HepG2 (cell line): ENCODE measurements at regions not wholly inside any gene's neighbourhood (a gene's known extent, or its start where the extent isn't known, plus 50 kb on each side); places are given as distances from the start of the nearest gene placed in this dataset.

Experiments
- ATAC-seq: fragments of 200-7000 bp; cut with Tn5 transposase; 3 replicates; pipeline ENCODE4 v1.9.1; 2020; ENCODE audit warnings: mild to moderate bottlenecking, moderate library complexity
- BruUV-seq: library from RNA; stranded (reverse); fragments of 400-500 nt; replicated peaks from 2 replicates; lab custom pipeline; 2021; lab: Mats Ljungman, UMichigan
- CTCF ChIA-PET: fragments of 300-600 bp; formaldehyde crosslinking; extraction: SDS; loops from one replicate; lab custom pipeline; 2021; ENCODE audit warnings: low total read pairs, inconsistent platforms, low intra/inter-chr PET ratio; lab: Yijun Ruan, JAX
- POLR2A ChIA-PET: fragments of 350-600 bp; sonication (Branson Sonifier 250); formaldehyde crosslinking; loops from one replicate; lab custom pipeline; 2020; ENCODE audit warnings: antibody characterized with exemption, inconsistent platforms; lab: Yijun Ruan, JAX
- DNase-seq: peaks from one replicate; pipeline ENCODE4 v3.0.0-alpha.2; 2015; ENCODE audit warnings: low spot score
- FAIRE-seq: peaks from 3 replicates; lab custom pipeline; 2011; peaks lifted over from hg19 to GRCh38; lab: Jason Lieb, UNC
- H2AFZ ChIP-seq: one replicate; pipeline ENCODE4 v1.6.1; 2011; ENCODE audit warnings: low read length, inconsistent platforms
- H3K27ac ChIP-seq: fragments of 300-600 bp; 3 replicates; pipeline ENCODE4 v1.8.0; 2011; ENCODE audit warnings: mixed run types, mild to moderate bottlenecking, mixed read lengths, low read length, inconsistent platforms; ENCODE audit not compliant: insufficient read depth; ENCODE audit errors: extremely low read length
- H3K27me3 ChIP-seq, 2 experiments: fragments of 200-600 bp in 1 of 2; 2 replicates in 1 of 2; 3 replicates in 1 of 2; pipeline versions ENCODE4 v1.6.0 to v1.8.0; 2011; ENCODE audit warnings: low read length in 2 of 2, mild to moderate bottlenecking in 2 of 2, moderate library complexity in 2 of 2, inconsistent platforms in 1 of 2; ENCODE audit not compliant: insufficient read depth in 2 of 2, control insufficient read depth in 1 of 2
- H3K36me3 ChIP-seq, 2 experiments: fragments of 200-600 bp in 1 of 2; replicated peaks in 1 of 2; 2 replicates in 1 of 2; 3 replicates in 1 of 2; pipeline versions ENCODE4 v1.5.1 to v1.8.0; 2011; ENCODE audit warnings: low read length in 2 of 2, inconsistent platforms in 1 of 2; ENCODE audit not compliant: insufficient read depth in 2 of 2, control insufficient read depth in 1 of 2
- H3K4me1 ChIP-seq: 2 replicates; pipeline ENCODE4 v1.5.1; 2012; ENCODE audit warnings: low read length, inconsistent platforms; ENCODE audit not compliant: insufficient read depth
- H3K4me2 ChIP-seq: 2 replicates; pipeline ENCODE4 v1.6.0; 2011; ENCODE audit warnings: low read depth, low read length, inconsistent platforms
- H3K4me3 ChIP-seq, 3 experiments: fragments of 200-600 bp in 1 of 3; sonication (generic), shearing (Covaris generic) in 1 of 3; replicated peaks in 1 of 3; 2 replicates each; pipeline ENCODE4 v1.5.1; 2011 to 2016; ENCODE audit warnings: low read length in 3 of 3, inconsistent platforms in 2 of 3, low read depth in 2 of 3, mild to moderate bottlenecking in 2 of 3, control low read depth in 1 of 3, mixed read lengths in 1 of 3; ENCODE audit not compliant: insufficient read depth in 1 of 3
- H3K79me2 ChIP-seq: one replicate; pipeline ENCODE4 v1.6.1; 2011; ENCODE audit warnings: low read length, inconsistent platforms; ENCODE audit not compliant: insufficient read depth
- H3K9ac ChIP-seq: 2 replicates; pipeline ENCODE4 v1.6.0; 2011; ENCODE audit warnings: mild to moderate bottlenecking, low read depth, low read length, inconsistent platforms; ENCODE audit not compliant: insufficient read depth
- H3K9me3 ChIP-seq: 2 replicates; pipeline ENCODE4 v1.5.1; 2012; ENCODE audit warnings: mild to moderate bottlenecking, low read length
- H4K20me1 ChIP-seq: 2 replicates; pipeline ENCODE4 v1.6.0; 2011; ENCODE audit warnings: inconsistent platforms, mild to moderate bottlenecking, low read length, moderate library complexity; ENCODE audit not compliant: insufficient read depth
- HDAC1 ChIP-seq: sonication (generic); formaldehyde crosslinking; IDR thresholded peaks from 2 replicates; pipeline ENCODE4 v1.5.1; 2020; ENCODE audit warnings: mild to moderate bottlenecking, missing genetic modification reagents
- KDM1A ChIP-seq: IDR thresholded peaks from 2 replicates; pipeline ENCODE4 v1.6.1; 2016; ENCODE audit warnings: missing compliant biosample characterization
- POLR2G ChIP-seq: fragments of 200-400 bp; formaldehyde crosslinking; IDR thresholded peaks from 2 replicates; pipeline ENCODE4 v1.6.1; 2018; ENCODE audit warnings: mild to moderate bottlenecking, low read depth, low read length, moderate library complexity
- RBM22 ChIP-seq: fragments of 200-400 bp; formaldehyde crosslinking; optimal IDR thresholded peaks from 2 replicates; pipeline ENCODE3; 2017; ENCODE audit warnings: mild to moderate bottlenecking, low read length, moderate library complexity
- SOX13 ChIP-seq, 3 experiments: fragments of 450-650 bp in 1 of 3; sonication (generic) in 1 of 3; formaldehyde crosslinking in 1 of 3; IDR thresholded peaks in 2 of 3; conservative IDR thresholded peaks in 1 of 3; 2 replicates each; pipeline versions ENCODE4 v1.5.0 to v1.6.1; 2016 to 2020; ENCODE audit warnings: antibody characterized with exemption in 1 of 3, mild to moderate bottlenecking in 1 of 3, missing compliant biosample characterization in 1 of 3, missing genetic modification reagents in 1 of 3, moderate library complexity in 1 of 3
- STAG1 ChIP-seq: sonication (generic); formaldehyde crosslinking; IDR thresholded peaks from 2 replicates; pipeline ENCODE4 v1.4.0; 2020; ENCODE audit warnings: missing genetic modification reagents
- TFDP1 ChIP-seq: IDR thresholded peaks from 2 replicates; pipeline ENCODE4 v1.6.1; 2016; ENCODE audit warnings: missing compliant biosample characterization, missing genetic modification reagents, borderline replicate concordance
- THAP8 ChIP-seq: sonication (generic); formaldehyde crosslinking; IDR thresholded peaks from 2 replicates; pipeline ENCODE4 v1.5.1; 2020; ENCODE audit warnings: missing genetic modification reagents, mild to moderate bottlenecking, borderline replicate concordance
- TMF1 ChIP-seq: sonication (generic); formaldehyde crosslinking; IDR thresholded peaks from 2 replicates; pipeline ENCODE4 v1.8.1; 2022; ENCODE audit warnings: low read depth, missing genetic modification reagents
- TRIM24 ChIP-seq: sonication (generic); formaldehyde crosslinking; IDR thresholded peaks from 2 replicates; pipeline ENCODE4 v1.8.0; 2022; ENCODE audit warnings: mild to moderate bottlenecking, missing genetic modification reagents
- ZNF138 ChIP-seq: sonication (generic); formaldehyde crosslinking; IDR thresholded peaks from 2 replicates; pipeline ENCODE4 v1.5.0; 2020; ENCODE audit warnings: mild to moderate bottlenecking, low read depth, missing genetic modification reagents
- ZNF180 ChIP-seq: sonication (generic); formaldehyde crosslinking; IDR thresholded peaks from 2 replicates; pipeline ENCODE4 v1.4.0; 2020; ENCODE audit warnings: low read depth, missing genetic modification reagents, borderline replicate concordance
- ZNF20 ChIP-seq: sonication (generic); formaldehyde crosslinking; IDR thresholded peaks from 2 replicates; pipeline ENCODE4 v1.4.0; 2020; ENCODE audit warnings: mild to moderate bottlenecking, moderate library complexity, missing genetic modification reagents
- ZNF292 ChIP-seq: sonication (generic); formaldehyde crosslinking; IDR thresholded peaks from 2 replicates; pipeline ENCODE4 v1.8.1; 2022; ENCODE audit warnings: mild to moderate bottlenecking, low read depth, missing genetic modification reagents, borderline replicate concordance
- ZNF564 ChIP-seq: sonication (generic); formaldehyde crosslinking; IDR thresholded peaks from 2 replicates; pipeline ENCODE4 v1.8.1; 2023; ENCODE audit warnings: mild to moderate bottlenecking, missing genetic modification reagents
- ZNF713 ChIP-seq: sonication (generic); formaldehyde crosslinking; IDR thresholded peaks from 2 replicates; pipeline ENCODE4 v1.4.0; 2020; ENCODE audit warnings: mild to moderate bottlenecking, missing genetic modification reagents
- ZNF781 ChIP-seq: sonication (generic); formaldehyde crosslinking; IDR thresholded peaks from 2 replicates; pipeline ENCODE4 v1.5.1; 2020; ENCODE audit warnings: borderline replicate concordance, mild to moderate bottlenecking, missing genetic modification reagents; ENCODE audit errors: not compliant biosample characterization
- WGBS: methylation state at CpG from one replicate; pipeline ENCODE4 v1.1.6; 2017; ENCODE audit warnings: low lambda C conversion rate; 5-methylcytosine and 5-hydroxymethylcytosine counted together
- in situ Hi-C: cut with HindIII; loops from 2 replicates; pipeline ENCODE4 v1.10.0; 2017; ENCODE audit warnings: low pct_unique_long_range_greater_than_20kb; ENCODE audit not compliant: extremely low pct_ligation_motif_present
- intact Hi-C: fragments of 100-400 bp; cut with micrococcal nuclease; formaldehyde crosslinking; loops from one replicate; pipeline ENCODE4 v1.10.0; 2022; ENCODE audit not compliant: unreplicated experiment

- CTCF ChIA-PET: no interaction called here
- no peaks in the 10 kb centered on the region for H3K27me3 ChIP-seq
- DNase-seq: no peak
- H2AFZ ChIP-seq: no peak overlapping the region
- POLR2A ChIA-PET: no interaction called here
- no peaks in the 10 kb centered on the region for H3K4me1 ChIP-seq
- intact Hi-C loops (no loop called here), in situ Hi-C loops (loop anchor here (25.0 kb wide), 1 partner anchor 279 kb away; no protein-coding TSS in a partner anchor)
- H3K27ac ChIP-seq: no peak overlapping the region
- ATAC-seq: no peak
- no peak for TF ChIP-seq KDM1A (CRISPR knock-in tag)
- TF ChIP-seq POLR2G: no peak
- TF ChIP-seq TRIM24 (CRISPR knock-in tag): no peak
- TF ChIP-seq TFDP1 (CRISPR knock-in tag): no peak
- H3K9me3 ChIP-seq: no peaks in the 10 kb centered on the region
- WGBS: 3% methylated on average over 5 of the region's 9 CpGs
- no peak overlapping the region for H3K4me3 ChIP-seq
- H3K9ac ChIP-seq: no peak overlapping the region
- no peaks in the 10 kb centered on the region for H4K20me1 ChIP-seq
- H3K4me2 ChIP-seq: no peak overlapping the region
- FAIRE-seq: no peak
- no TSS peak for BruUV-seq
- H3K79me2 ChIP-seq: no peaks in the 10 kb centered on the region
- no peaks in the 10 kb centered on the region for H3K36me3 ChIP-seq
These were observed 172.7 kb upstream of the SMIM30 start for GRCh38 chr7:113291058-113291457.

DNA sequence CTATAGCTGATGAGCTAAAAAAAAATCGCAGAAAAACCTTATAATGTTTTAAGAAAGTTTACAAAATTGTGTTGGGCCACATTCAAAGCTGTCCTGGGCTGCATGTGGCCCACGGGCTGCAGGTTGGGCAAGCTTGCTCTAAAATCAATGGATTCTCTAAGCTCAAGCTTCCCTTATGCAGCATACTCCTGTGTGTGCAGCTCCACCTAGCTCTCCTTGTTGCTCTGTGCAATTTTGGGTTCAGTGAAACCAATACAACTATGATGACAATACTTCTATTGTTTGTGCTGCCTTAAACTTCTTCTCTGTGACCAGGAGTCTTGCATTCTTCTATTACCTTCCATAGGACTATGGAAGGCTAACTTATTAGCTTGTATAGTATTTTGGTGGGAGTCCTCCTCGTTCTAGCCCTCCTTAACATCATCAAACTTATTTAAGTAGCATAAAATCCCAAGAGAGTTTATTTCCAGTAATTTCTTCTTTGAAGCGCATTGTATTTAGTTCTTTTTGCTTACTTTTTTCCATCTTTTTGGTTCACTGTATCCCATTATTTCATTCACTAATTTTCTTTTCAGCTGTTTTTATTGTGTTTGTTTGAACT lies 170.9 kb upstream of the SMIM30 start:
- DNase-seq (peak; percentile 36), FAIRE-seq (peak; percentile 73), ATAC-seq (peak; percentile 100)
- ChIA-PET CTCF (no interaction called here), POLR2A (no interaction called here)
- H3K27me3 ChIP-seq: no peaks in the 10 kb centered on the region
- H3K36me3 ChIP-seq: no peaks in the 10 kb centered on the region
- no peaks in the 10 kb centered on the region for H3K9me3 ChIP-seq
- H3K4me2 ChIP-seq: no peak overlapping the region
- intact Hi-C loops (loop anchor here (1.0 to 5.0 kb wide), 3 partner anchors 130 to 528 kb away; no protein-coding TSS in a partner anchor), in situ Hi-C loops (loop anchor here (25.0 kb wide), 1 partner anchor 277 kb away; no protein-coding TSS in a partner anchor)
- H4K20me1 ChIP-seq: no peaks in the 10 kb centered on the region
- H3K79me2 ChIP-seq: no peaks in the 10 kb centered on the region
- WGBS: 24% methylated on average over 4 of the region's 4 CpGs
- no peak overlapping the region for H3K4me3 ChIP-seq
- BruUV-seq: no TSS peak
- H3K4me1 ChIP-seq: no peaks in the 10 kb centered on the region
- no peak overlapping the region for H2AFZ ChIP-seq
- no peak overlapping the region for H3K27ac ChIP-seq
- H3K9ac ChIP-seq: no peak overlapping the region
- no peak for TF ChIP-seq ZNF781 (CRISPR knock-in tag)
- peak; percentile 70 for TF ChIP-seq STAG1
- no peak for TF ChIP-seq ZNF564
- no peak for TF ChIP-seq ZNF713 (CRISPR knock-in tag)
- no peak for TF ChIP-seq ZNF180 (CRISPR knock-in tag)
- TF ChIP-seq TMF1 (CRISPR knock-in tag): no peak
- TF ChIP-seq ZNF138: no peak
- no peak for TF ChIP-seq ZNF292 (CRISPR knock-in tag)
- no peak for TF ChIP-seq THAP8 (CRISPR knock-in tag)
- TF ChIP-seq SOX13 (IDR thresholded peaks at IDR 0.05): no peak
- TF ChIP-seq SOX13 (CRISPR knock-in tag; conservative IDR thresholded peaks at IDR 0.05 in 1 of 2, IDR thresholded peaks at IDR 0.05 in 1 of 2): peak in 1 of 2 experiments; percentile 58; a peak in 2 of 4 replicates
- no peak for TF ChIP-seq ZNF20
- no peak for TF ChIP-seq RBM22
- TF ChIP-seq HDAC1 (CRISPR knock-in tag): no peak
